Progenitor cell of endocrine pancreas (in vitro differentiated cells): ENCODE measurements at regions not wholly inside any gene's neighbourhood (a gene's known extent, or its start where the extent isn't known, plus 50 kb on each side); places are given as distances from the start of the nearest gene placed in this dataset.

ENCODE experiments used
- DNase-seq: peaks from one replicate; pipeline ENCODE4 v3.0.0; 2021; ENCODE audit warnings: low spot score; ENCODE audit not compliant: unreplicated experiment
- H3K27ac Mint-ChIP-seq: 2 replicates; pipeline ENCODE4 v1.8.0; 2021; ENCODE audit warnings: mild to moderate bottlenecking, moderate library complexity, mixed read lengths
- H3K27me3 Mint-ChIP-seq: 2 replicates; pipeline ENCODE4 v1.8.0; 2021; ENCODE audit warnings: mixed read lengths
- H3K36me3 Mint-ChIP-seq: 2 replicates; pipeline ENCODE4 v1.8.0; 2022; ENCODE audit warnings: mixed read lengths; ENCODE audit not compliant: insufficient read depth
- H3K4me1 Mint-ChIP-seq: 2 replicates; pipeline ENCODE4 v1.8.0; 2021; ENCODE audit warnings: low read depth, mixed read lengths
- H3K4me3 Mint-ChIP-seq: 2 replicates; pipeline ENCODE4 v1.8.0; 2021; ENCODE audit warnings: low read depth, mild to moderate bottlenecking, moderate library complexity, mixed read lengths
- H3K9me3 Mint-ChIP-seq: 2 replicates; pipeline ENCODE4 v1.8.0; 2021; ENCODE audit warnings: low read depth, mixed read lengths
- TF ChIP-seq, protein P1 (sequence below): fragments of 200-600 bp; sonication (generic); IDR thresholded peaks from one replicate; pipeline ENCODE4 v1.5.0; 2021; ENCODE audit warnings: antibody characterized with exemption, mild to moderate bottlenecking; ENCODE audit not compliant: unreplicated experiment

DNA sequence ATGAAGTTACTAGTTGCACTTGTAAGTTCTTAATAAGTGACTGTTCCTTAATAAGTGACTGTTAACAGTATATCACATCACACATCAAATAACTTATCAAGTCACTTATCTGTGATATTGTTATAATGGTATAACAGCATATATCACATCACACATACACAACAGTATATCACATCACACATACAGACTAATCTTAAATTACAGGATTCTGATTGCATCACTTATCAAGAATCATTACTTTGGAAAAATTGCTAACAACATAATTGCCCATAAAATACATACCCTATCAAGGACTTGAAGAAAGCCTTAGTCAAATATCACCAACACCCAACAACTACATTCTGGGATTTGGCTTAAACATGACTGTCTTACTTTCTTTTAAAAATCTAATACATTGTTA, 813.5 kb downstream of the LTN1 start:
- TF ChIP-seq, protein P1, sequence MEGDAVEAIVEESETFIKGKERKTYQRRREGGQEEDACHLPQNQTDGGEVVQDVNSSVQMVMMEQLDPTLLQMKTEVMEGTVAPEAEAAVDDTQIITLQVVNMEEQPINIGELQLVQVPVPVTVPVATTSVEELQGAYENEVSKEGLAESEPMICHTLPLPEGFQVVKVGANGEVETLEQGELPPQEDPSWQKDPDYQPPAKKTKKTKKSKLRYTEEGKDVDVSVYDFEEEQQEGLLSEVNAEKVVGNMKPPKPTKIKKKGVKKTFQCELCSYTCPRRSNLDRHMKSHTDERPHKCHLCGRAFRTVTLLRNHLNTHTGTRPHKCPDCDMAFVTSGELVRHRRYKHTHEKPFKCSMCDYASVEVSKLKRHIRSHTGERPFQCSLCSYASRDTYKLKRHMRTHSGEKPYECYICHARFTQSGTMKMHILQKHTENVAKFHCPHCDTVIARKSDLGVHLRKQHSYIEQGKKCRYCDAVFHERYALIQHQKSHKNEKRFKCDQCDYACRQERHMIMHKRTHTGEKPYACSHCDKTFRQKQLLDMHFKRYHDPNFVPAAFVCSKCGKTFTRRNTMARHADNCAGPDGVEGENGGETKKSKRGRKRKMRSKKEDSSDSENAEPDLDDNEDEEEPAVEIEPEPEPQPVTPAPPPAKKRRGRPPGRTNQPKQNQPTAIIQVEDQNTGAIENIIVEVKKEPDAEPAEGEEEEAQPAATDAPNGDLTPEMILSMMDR: no peak
- H3K4me3 Mint-ChIP-seq: no peak overlapping the region
- H3K36me3 Mint-ChIP-seq: peaks cover 2% of the 10 kb centered on the region
- H3K27ac Mint-ChIP-seq: no peak overlapping the region
- DNase-seq: no peak
- no peaks in the 10 kb centered on the region for H3K27me3 Mint-ChIP-seq
- peaks cover 12% of the 10 kb centered on the region for H3K9me3 Mint-ChIP-seq
- H3K4me1 Mint-ChIP-seq: peaks cover 4% of the 10 kb centered on the region

DNA sequence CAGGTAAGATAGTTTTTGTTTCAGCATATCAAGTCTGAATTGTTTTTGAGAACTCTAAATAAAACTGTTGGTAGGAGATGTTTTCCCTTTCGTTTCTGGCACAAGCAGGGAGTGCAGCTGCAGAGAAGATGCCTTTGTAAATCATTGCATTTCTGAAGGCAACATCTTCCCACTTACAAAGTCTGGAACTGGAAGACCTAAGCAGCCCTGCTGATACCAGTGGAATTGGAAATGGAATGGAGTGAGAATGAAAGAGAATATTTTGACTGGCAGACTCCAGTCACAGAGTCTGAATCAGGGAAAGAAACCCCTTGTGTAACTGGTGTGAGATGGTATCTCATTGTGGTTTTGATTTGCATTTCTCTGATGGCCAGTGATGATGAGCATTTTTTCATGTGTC, 815.6 kb downstream of the LTN1 start:
- Mint-ChIP-seq H3K27ac (no peak overlapping the region), H3K9me3 (peaks cover 4% of the 10 kb centered on the region), H3K4me1 (peaks cover 4% of the 10 kb centered on the region), H3K36me3 (no peaks in the 10 kb centered on the region), H3K27me3 (no peaks in the 10 kb centered on the region), H3K4me3 (no peak overlapping the region)
- DNase-seq: no peak
- TF ChIP-seq, protein P1: no peak

DNA sequence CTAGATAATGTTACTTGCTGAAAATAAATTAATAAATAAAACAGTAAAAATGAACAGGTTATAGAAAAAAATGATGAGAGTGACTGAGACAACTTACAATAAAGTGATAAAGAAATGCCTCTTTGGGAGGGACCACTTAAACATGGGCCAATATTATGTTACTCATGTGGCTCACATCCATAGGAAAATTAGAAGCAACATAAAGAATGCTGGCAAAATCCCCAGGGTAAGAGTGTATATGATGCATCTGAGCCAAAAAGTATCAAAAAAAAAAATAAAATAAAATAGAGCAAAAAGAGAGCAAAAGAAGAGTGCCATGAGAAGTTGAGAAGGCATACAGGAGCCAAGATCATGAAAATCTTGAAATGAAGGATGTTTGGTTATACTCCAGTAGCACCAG, 818.0 kb downstream of the LTN1 start:
- no peaks in the 10 kb centered on the region for H3K36me3 Mint-ChIP-seq
- DNase-seq: no peak
- TF ChIP-seq, protein P1: no peak
- no peaks in the 10 kb centered on the region for H3K4me1 Mint-ChIP-seq
- H3K9me3 Mint-ChIP-seq: no peaks in the 10 kb centered on the region
- no peak overlapping the region for H3K4me3 Mint-ChIP-seq
- H3K27ac Mint-ChIP-seq: no peak overlapping the region
- no peaks in the 10 kb centered on the region for H3K27me3 Mint-ChIP-seq

DNA sequence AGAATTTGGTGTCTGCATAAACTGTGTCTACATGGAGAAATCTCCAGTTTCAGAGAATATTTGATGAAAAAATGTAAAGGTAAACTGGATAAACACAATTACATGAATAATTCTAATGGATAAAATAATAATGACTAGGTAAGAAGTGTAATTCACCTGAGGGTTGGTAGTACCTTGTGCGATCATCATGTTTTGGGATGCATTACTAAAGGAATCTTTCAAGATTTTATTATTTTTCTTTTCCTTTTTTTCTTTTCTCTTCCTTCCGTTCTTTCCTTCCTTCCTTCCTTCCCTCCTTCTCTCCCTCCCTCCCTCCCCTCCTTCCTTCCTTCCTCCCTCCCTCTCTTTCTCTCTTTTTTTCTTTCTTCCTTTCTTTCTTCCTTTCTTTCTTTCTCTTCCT, 818.7 kb downstream of the LTN1 start:
- Mint-ChIP-seq H3K27me3 (no peaks in the 10 kb centered on the region), H3K9me3 (no peaks in the 10 kb centered on the region), H3K27ac (no peak overlapping the region), H3K36me3 (no peaks in the 10 kb centered on the region), H3K4me3 (no peak overlapping the region), H3K4me1 (no peaks in the 10 kb centered on the region)
- TF ChIP-seq, protein P1: no peak
- DNase-seq: no peak

DNA sequence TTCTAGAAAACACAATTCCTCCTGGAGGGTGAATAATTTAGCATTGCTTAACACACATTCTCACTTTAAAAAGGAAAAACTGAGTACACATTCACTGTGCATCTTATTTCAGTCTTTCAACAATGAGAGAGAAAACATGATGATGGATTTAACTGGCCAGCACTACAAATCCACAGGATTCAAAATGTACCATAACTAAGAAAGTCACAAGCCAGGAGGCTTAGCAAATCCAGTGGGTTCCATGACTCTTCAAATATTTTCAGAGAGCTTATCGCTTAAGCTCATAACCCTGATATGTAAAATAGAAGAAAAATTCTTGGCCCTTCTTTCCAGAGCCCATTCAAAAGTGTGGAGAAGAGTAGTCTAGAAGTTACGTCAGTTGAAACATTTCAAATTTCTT, 820.3 kb downstream of the LTN1 start:
- Mint-ChIP-seq H3K4me3 (no peak overlapping the region), H3K36me3 (no peaks in the 10 kb centered on the region), H3K27ac (no peak overlapping the region), H3K27me3 (no peaks in the 10 kb centered on the region), H3K9me3 (no peaks in the 10 kb centered on the region), H3K4me1 (no peaks in the 10 kb centered on the region)
- TF ChIP-seq, protein P1: no peak
- no peak for DNase-seq
